Ascending aorta (tissue), 2 donors: ENCODE measurements at regions not wholly inside any gene's neighbourhood (a gene's known extent, or its start where the extent isn't known, plus 50 kb on each side); places are given as distances from the start of the nearest gene placed in this dataset.
"Not testable (repeated sequence)": the region's sequence is repeated elsewhere in the genome, so short reads cannot be mapped to it uniquely, and the experiment has no call there.

Source experiments
- DNase-seq, 2 donors: peaks; one replicate each; pipeline ENCODE4 v3.0.0-alpha.2; 2019; ENCODE audit warnings: low spot score in 2 of 2
- H3K27ac ChIP-seq, 2 donors: fragments of 200-600 bp; sonication (generic); one replicate each; pipeline ENCODE4 v1.5.1; 2016 to 2017; ENCODE audit warnings: mild to moderate bottlenecking in 1 of 2
- H3K27me3 ChIP-seq: fragments of 200-600 bp; sonication (generic); one replicate; pipeline ENCODE4 v1.5.1; 2017
- H3K36me3 ChIP-seq, 2 donors: fragments of 200-600 bp; sonication (generic); one replicate each; pipeline ENCODE4 v1.5.1; 2016
- H3K4me1 ChIP-seq, 2 donors: fragments of 200-600 bp; sonication (generic); one replicate each; pipeline ENCODE4 v1.5.1; 2016 to 2017; ENCODE audit warnings: mild to moderate bottlenecking in 1 of 2
- H3K4me3 ChIP-seq, 2 donors: fragments of 200-600 bp; sonication (generic); one replicate each; pipeline ENCODE4 v1.5.1; 2016 to 2017; ENCODE audit warnings: mild to moderate bottlenecking in 1 of 2
- H3K9me3 ChIP-seq, 2 donors: fragments of 200-600 bp; sonication (generic); one replicate each; pipeline ENCODE4 v1.5.1; 2016
- CTCF ChIP-seq, 3 experiments: fragments of 200-600 bp in 2 of 3; fragments of 450-650 bp in 1 of 3; sonication (generic) in 2 of 3; IDR thresholded peaks; one replicate each; pipeline ENCODE4 v1.5.1; 2016 to 2019; ENCODE audit warnings: antibody characterized with exemption in 3 of 3, mild to moderate bottlenecking in 1 of 3, moderate library complexity in 1 of 3
- intact Hi-C: fragments of 100-400 bp; cut with DNase I; formaldehyde crosslinking; loops from one replicate; pipeline ENCODE4 v1.15.1; 2023

- no peak overlapping the region for H3K4me3 ChIP-seq
- H3K36me3 ChIP-seq = no peaks in the 10 kb centered on the region
- no peak for TF ChIP-seq CTCF (IDR thresholded peaks at IDR 0.05)
- no peak for DNase-seq
- H3K27ac ChIP-seq = no peak overlapping the region
- H3K27me3 ChIP-seq = peaks cover 3% of the 10 kb centered on the region
- intact Hi-C loops = no loop called here
- H3K4me1 ChIP-seq = no peaks in the 10 kb centered on the region
- no peaks in the 10 kb centered on the region for H3K9me3 ChIP-seq
Measured at GRCh38 chrX:39065051-39065871, 264.0 kb downstream of the MID1IP1 start.

- Histone ChIP-seq H3K9me3 (no peaks in the 10 kb centered on the region), H3K4me3 (no peak overlapping the region), H3K27ac (no peak overlapping the region), H3K36me3 (no peaks in the 10 kb centered on the region), H3K27me3 (peaks cover 3% of the 10 kb centered on the region), H3K4me1 (no peaks in the 10 kb centered on the region)
- intact Hi-C loops = no loop called here
- TF ChIP-seq CTCF (IDR thresholded peaks at IDR 0.05) = no peak
- DNase-seq = no peak
Measured at GRCh38 chrX:39067866-39068265, 266.6 kb downstream of the MID1IP1 start.

GRCh38 chrX:39068634-39069033 lies 267.4 kb downstream of the MID1IP1 start:
- H3K36me3 ChIP-seq, H3K27ac ChIP-seq, H3K4me3 ChIP-seq, DNase-seq, intact Hi-C loops, H3K9me3 ChIP-seq, H3K4me1 ChIP-seq, H3K27me3 ChIP-seq: not testable (repeated sequence)

- intact Hi-C loops = no loop called here
- Histone ChIP-seq H3K9me3 (no peaks in the 10 kb centered on the region), H3K36me3 (no peaks in the 10 kb centered on the region), H3K4me3 (no peak overlapping the region), H3K27me3 (peaks cover 3% of the 10 kb centered on the region), H3K4me1 (no peaks in the 10 kb centered on the region), H3K27ac (no peak overlapping the region)
- no peak for DNase-seq
- no peak for TF ChIP-seq CTCF (IDR thresholded peaks at IDR 0.05)
Measured at GRCh38 chrX:39070009-39070408, 268.8 kb downstream of the MID1IP1 start.

- H3K27ac ChIP-seq = no peak overlapping the region
- H3K4me1 ChIP-seq = no peaks in the 10 kb centered on the region
- intact Hi-C loops = no loop called here
- H3K27me3 ChIP-seq = peaks cover 3% of the 10 kb centered on the region
- no peak for TF ChIP-seq CTCF (IDR thresholded peaks at IDR 0.05)
- no peaks in the 10 kb centered on the region for H3K9me3 ChIP-seq
- no peaks in the 10 kb centered on the region for H3K36me3 ChIP-seq
- no peak for DNase-seq
- H3K4me3 ChIP-seq = no peak overlapping the region
Measured at GRCh38 chrX:39073131-39073530, 271.9 kb downstream of the MID1IP1 start.

GRCh38 chrX:39096599-39096998 lies 295.3 kb downstream of the MID1IP1 start:
- H3K36me3 ChIP-seq = no peaks in the 10 kb centered on the region
- no peaks in the 10 kb centered on the region for H3K9me3 ChIP-seq
- DNase-seq = no peak
- no peaks in the 10 kb centered on the region for H3K27me3 ChIP-seq
- H3K27ac ChIP-seq = no peak overlapping the region
- intact Hi-C loops = no loop called here
- no peaks in the 10 kb centered on the region for H3K4me1 ChIP-seq
- no peak for TF ChIP-seq CTCF (IDR thresholded peaks at IDR 0.05)
- no peak overlapping the region for H3K4me3 ChIP-seq
